Loucy (cell line): ENCODE measurements at regions not wholly inside any gene's neighbourhood (a gene's known extent, or its start where the extent isn't known, plus 50 kb on each side); places are given as distances from the start of the nearest gene placed in this dataset.
"Not testable (repeated sequence)": the region's sequence is repeated elsewhere in the genome, so short reads cannot be mapped to it uniquely, and the experiment has no call there.

ENCODE experiments used
- H2AFZ ChIP-seq: fragments of 200-600 bp; sonication (generic); 2 replicates; pipeline ENCODE4 v1.6.0; 2016; ENCODE audit warnings: antibody characterized with exemption, mild to moderate bottlenecking, low read length, moderate library complexity
- H3F3A ChIP-seq: fragments of 200-600 bp; 2 replicates; pipeline ENCODE4 v1.6.0; 2016; ENCODE audit warnings: antibody characterized with exemption, low read depth, mild to moderate bottlenecking
- H3K27me3 ChIP-seq: fragments of 200-600 bp; sonication (generic); 2 replicates; pipeline ENCODE4 v1.6.1; 2014; ENCODE audit warnings: low read length, mild to moderate bottlenecking; ENCODE audit not compliant: insufficient read depth, poor library complexity, severe bottlenecking
- H3K36me3 ChIP-seq: fragments of 200-600 bp; sonication (generic); 2 replicates; pipeline ENCODE4 v1.6.1; 2016; ENCODE audit warnings: low read length; ENCODE audit not compliant: insufficient read depth
- H3K4me1 ChIP-seq: fragments of 200-600 bp; sonication (generic); 2 replicates; pipeline ENCODE4 v1.5.1; 2014; ENCODE audit warnings: low read length, mild to moderate bottlenecking; ENCODE audit not compliant: insufficient read depth, poor library complexity, severe bottlenecking
- H3K4me2 ChIP-seq: fragments of 200-600 bp; sonication (generic); 2 replicates; pipeline ENCODE4 v1.6.0; 2014; ENCODE audit warnings: antibody characterized with exemption, low read length, low read depth, mild to moderate bottlenecking; ENCODE audit not compliant: poor library complexity, severe bottlenecking
- H3K4me3 ChIP-seq: fragments of 200-600 bp; sonication (generic); 2 replicates; pipeline ENCODE4 v1.5.1; 2014; ENCODE audit warnings: low read length, mild to moderate bottlenecking, mixed read lengths; ENCODE audit not compliant: poor library complexity, severe bottlenecking
- H3K79me2 ChIP-seq: fragments of 200-600 bp; sonication (generic); 2 replicates; pipeline ENCODE4 v1.6.1; 2014; ENCODE audit warnings: low read length; ENCODE audit not compliant: insufficient read depth
- H3K9ac ChIP-seq: fragments of 200-600 bp; sonication (generic); 2 replicates; pipeline ENCODE4 v1.6.0; 2014; ENCODE audit warnings: mild to moderate bottlenecking, low read depth, low read length, moderate library complexity; ENCODE audit not compliant: poor library complexity, severe bottlenecking
- H3K9me2 ChIP-seq: fragments of 200-600 bp; sonication (generic); replicated peaks from 2 replicates; pipeline ENCODE4 v1.6.1; 2016; ENCODE audit warnings: low read depth, low read length, mixed read lengths
- H3K9me3 ChIP-seq: fragments of 200-600 bp; sonication (generic); 2 replicates; pipeline ENCODE4 v1.6.1; 2014; ENCODE audit warnings: mild to moderate bottlenecking, antibody characterized with exemption, low read length, low read depth; ENCODE audit not compliant: insufficient read depth
- H4K20me1 ChIP-seq: fragments of 200-600 bp; sonication (generic); 2 replicates; pipeline ENCODE4 v1.6.0; 2014; ENCODE audit warnings: antibody characterized with exemption, low read length, mild to moderate bottlenecking; ENCODE audit not compliant: insufficient read depth, poor library complexity, severe bottlenecking
- CTCF ChIP-seq: fragments of 200-600 bp; sonication (generic); conservative IDR thresholded peaks from 2 replicates; pipeline ENCODE4 v1.5.1; 2014; ENCODE audit warnings: mild to moderate bottlenecking, antibody characterized with exemption, low read length
- EZH2phosphoT487 ChIP-seq: fragments of 200-600 bp; IDR thresholded peaks from 2 replicates; pipeline ENCODE4 v1.6.1; 2018; ENCODE audit warnings: antibody characterized with exemption, mild to moderate bottlenecking, moderate library complexity, borderline replicate concordance

- Histone ChIP-seq H3K4me3 (no peak overlapping the region), H3K4me2 (no peak overlapping the region), H3K4me1 (no peaks in the 10 kb centered on the region), H3F3A (no peaks in the 10 kb centered on the region), H3K9me2 (no peaks in the 10 kb centered on the region), H3K9me3 (no peaks in the 10 kb centered on the region), H2AFZ (no peak overlapping the region), H4K20me1 (no peaks in the 10 kb centered on the region), H3K27me3 (no peaks in the 10 kb centered on the region), H3K9ac (no peak overlapping the region), H3K36me3 (no peaks in the 10 kb centered on the region), H3K79me2 (no peaks in the 10 kb centered on the region)
- TF ChIP-seq EZH2phosphoT487 (no peak), CTCF (no peak)
These were observed 370.9 kb downstream of the PRR32 start for GRCh38 chrX:127190381-127190780.

- Histone ChIP-seq H3K27me3 (no peaks in the 10 kb centered on the region), H3K79me2 (no peaks in the 10 kb centered on the region), H3K4me3 (no peak overlapping the region), H3F3A (no peaks in the 10 kb centered on the region), H4K20me1 (no peaks in the 10 kb centered on the region), H3K9ac (no peak overlapping the region), H3K9me2 (no peaks in the 10 kb centered on the region), H3K36me3 (no peaks in the 10 kb centered on the region), H2AFZ (no peak overlapping the region), H3K4me1 (no peaks in the 10 kb centered on the region), H3K9me3 (no peaks in the 10 kb centered on the region), H3K4me2 (no peak overlapping the region)
- no peak for TF ChIP-seq CTCF
- no peak for TF ChIP-seq EZH2phosphoT487
These were observed 387.8 kb downstream of the PRR32 start for GRCh38 chrX:127207326-127207725.

GRCh38 chrX:127221821-127222220 is 402.3 kb downstream of the PRR32 start:
- H3K4me1 ChIP-seq, H3F3A ChIP-seq, H4K20me1 ChIP-seq, H3K9me2 ChIP-seq, H3K79me2 ChIP-seq, H3K4me3 ChIP-seq, H3K9ac ChIP-seq, H2AFZ ChIP-seq, H3K36me3 ChIP-seq, H3K27me3 ChIP-seq, H3K9me3 ChIP-seq, H3K4me2 ChIP-seq: not testable (repeated sequence)

GRCh38 chrX:127243654-127244053 is 424.1 kb downstream of the PRR32 start:
- H3K9ac ChIP-seq, result no peak overlapping the region
- no peak for TF ChIP-seq EZH2phosphoT487
- TF ChIP-seq CTCF, result no peak
- H4K20me1 ChIP-seq, result no peaks in the 10 kb centered on the region
- no peaks in the 10 kb centered on the region for H3K9me3 ChIP-seq
- no peaks in the 10 kb centered on the region for H3K4me1 ChIP-seq
- no peaks in the 10 kb centered on the region for H3K9me2 ChIP-seq
- no peaks in the 10 kb centered on the region for H3K79me2 ChIP-seq
- no peak overlapping the region for H3K4me2 ChIP-seq
- no peak overlapping the region for H3K4me3 ChIP-seq
- no peak overlapping the region for H2AFZ ChIP-seq
- H3K36me3 ChIP-seq, result no peaks in the 10 kb centered on the region
- H3F3A ChIP-seq, result no peaks in the 10 kb centered on the region
- H3K27me3 ChIP-seq, result no peaks in the 10 kb centered on the region
